ENCODE measurements at regions not wholly inside any gene's neighbourhood (a gene's known extent, or its start where the extent isn't known, plus 50 kb on each side); places are given as distances from the start of the nearest gene placed in this dataset.
A peak's percentile ranks its signal among the peaks of the same experiment; 100 is the strongest.

GRCh38 chr13:28579322-28579721 is 79.6 kb upstream of the POMP start:
- Histone ChIP-seq H3K9ac (ENCODE audit: extremely low read depth, low read length, poor library complexity, severe bottlenecking) (no peak overlapping the region), H3K27me3 (ENCODE audit: control insufficient read depth, insufficient read depth, low read length, poor library complexity, severe bottlenecking) (no peaks in the 10 kb centered on the region), H3K4me3 (ENCODE audit: low read length) (no peak overlapping the region), H3K4me1 (ENCODE audit: control insufficient read depth, insufficient read depth, low read length) (no peaks in the 10 kb centered on the region), H3K9me3 (ENCODE audit: control insufficient read depth, low read length) (no peaks in the 10 kb centered on the region), H3K27ac (ENCODE audit: low read depth, low read length) (no peak overlapping the region), H3K36me3 (ENCODE audit: control insufficient read depth, insufficient read depth, low read length) (no peaks in the 10 kb centered on the region)
- Mint-ChIP-seq H3K4me3 (no peak overlapping the region), H3K9me3 (no peaks in the 10 kb centered on the region), H3K36me3 (ENCODE audit: low read depth) (no peaks in the 10 kb centered on the region), H3K27me3 (ENCODE audit: insufficient read depth) (peaks cover 12% of the 10 kb centered on the region), H3K4me1 (peaks cover 20% of the 10 kb centered on the region), H3K27ac (no peak overlapping the region)
- TF ChIP-seq, protein P1, sequence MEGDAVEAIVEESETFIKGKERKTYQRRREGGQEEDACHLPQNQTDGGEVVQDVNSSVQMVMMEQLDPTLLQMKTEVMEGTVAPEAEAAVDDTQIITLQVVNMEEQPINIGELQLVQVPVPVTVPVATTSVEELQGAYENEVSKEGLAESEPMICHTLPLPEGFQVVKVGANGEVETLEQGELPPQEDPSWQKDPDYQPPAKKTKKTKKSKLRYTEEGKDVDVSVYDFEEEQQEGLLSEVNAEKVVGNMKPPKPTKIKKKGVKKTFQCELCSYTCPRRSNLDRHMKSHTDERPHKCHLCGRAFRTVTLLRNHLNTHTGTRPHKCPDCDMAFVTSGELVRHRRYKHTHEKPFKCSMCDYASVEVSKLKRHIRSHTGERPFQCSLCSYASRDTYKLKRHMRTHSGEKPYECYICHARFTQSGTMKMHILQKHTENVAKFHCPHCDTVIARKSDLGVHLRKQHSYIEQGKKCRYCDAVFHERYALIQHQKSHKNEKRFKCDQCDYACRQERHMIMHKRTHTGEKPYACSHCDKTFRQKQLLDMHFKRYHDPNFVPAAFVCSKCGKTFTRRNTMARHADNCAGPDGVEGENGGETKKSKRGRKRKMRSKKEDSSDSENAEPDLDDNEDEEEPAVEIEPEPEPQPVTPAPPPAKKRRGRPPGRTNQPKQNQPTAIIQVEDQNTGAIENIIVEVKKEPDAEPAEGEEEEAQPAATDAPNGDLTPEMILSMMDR (conservative IDR thresholded peaks at IDR 0.05), result no peak
- peak; percentile 77 for DNase-seq
- 60% methylated on average over 2 to 7 of the region's 7 CpGs for WGBS, 2 experiments (ENCODE audit: insufficient coverage in 1 of 2, insufficient read length in 1 of 2)

- Histone ChIP-seq H3K27ac (ENCODE audit: low read depth, low read length) (no peak overlapping the region), H3K9ac (ENCODE audit: extremely low read depth, low read length, poor library complexity, severe bottlenecking) (no peak overlapping the region), H3K9me3 (ENCODE audit: control insufficient read depth, low read length) (no peaks in the 10 kb centered on the region), H3K36me3 (ENCODE audit: control insufficient read depth, insufficient read depth, low read length) (no peaks in the 10 kb centered on the region), H3K4me1 (ENCODE audit: control insufficient read depth, insufficient read depth, low read length) (no peaks in the 10 kb centered on the region), H3K27me3 (ENCODE audit: control insufficient read depth, insufficient read depth, low read length, poor library complexity, severe bottlenecking) (no peaks in the 10 kb centered on the region), H3K4me3 (ENCODE audit: low read length) (no peak overlapping the region)
- Mint-ChIP-seq H3K9me3 (no peaks in the 10 kb centered on the region), H3K27me3 (ENCODE audit: insufficient read depth) (peaks cover 15% of the 10 kb centered on the region), H3K4me3 (no peak overlapping the region), H3K36me3 (ENCODE audit: low read depth) (no peaks in the 10 kb centered on the region), H3K27ac (no peak overlapping the region), H3K4me1 (peaks cover 6% of the 10 kb centered on the region)
- DNase-seq, result no peak
- WGBS, 2 experiments (ENCODE audit: insufficient coverage in 1 of 2, insufficient read length in 1 of 2), result 95% methylated on average over 1 of the region's 1 CpG; no CpG with 5 or more reads in 1 of the 2 experiments
- TF ChIP-seq, protein P1 (conservative IDR thresholded peaks at IDR 0.05), result no peak
Observed at GRCh38 chr13:28576067-28576466, 81.1 kb upstream of the FLT1 start.

- no peaks in the 10 kb centered on the region for H3K36me3 Mint-ChIP-seq (ENCODE audit: low read depth)
- H3K4me3 ChIP-seq (ENCODE audit: low read length), result no peak overlapping the region
- H3K27ac ChIP-seq (ENCODE audit: low read depth, low read length), result no peak overlapping the region
- peaks cover 15% of the 10 kb centered on the region for H3K27me3 Mint-ChIP-seq (ENCODE audit: insufficient read depth)
- 88 to 91% methylated on average over 6 to 8 of the region's 8 CpGs for WGBS, 2 experiments (ENCODE audit: insufficient coverage in 1 of 2, insufficient read length in 1 of 2)
- H3K9ac ChIP-seq (ENCODE audit: extremely low read depth, low read length, poor library complexity, severe bottlenecking), result no peak overlapping the region
- no peak for DNase-seq
- H3K9me3 ChIP-seq (ENCODE audit: control insufficient read depth, low read length), result no peaks in the 10 kb centered on the region
- no peaks in the 10 kb centered on the region for H3K4me1 ChIP-seq (ENCODE audit: control insufficient read depth, insufficient read depth, low read length)
- no peak overlapping the region for H3K4me3 Mint-ChIP-seq
- no peaks in the 10 kb centered on the region for H3K27me3 ChIP-seq (ENCODE audit: control insufficient read depth, insufficient read depth, low read length, poor library complexity, severe bottlenecking)
- TF ChIP-seq, protein P1 (conservative IDR thresholded peaks at IDR 0.05), result no peak
- no peak overlapping the region for H3K27ac Mint-ChIP-seq
- H3K9me3 Mint-ChIP-seq, result no peaks in the 10 kb centered on the region
- H3K4me1 Mint-ChIP-seq, result peaks cover 6% of the 10 kb centered on the region
- H3K36me3 ChIP-seq (ENCODE audit: control insufficient read depth, insufficient read depth, low read length), result no peaks in the 10 kb centered on the region
Observed at GRCh38 chr13:28575200-28575599, 80.3 kb upstream of the FLT1 start.

Measured in endodermal cell (in vitro differentiated cells).